GM21717 (cell line): ENCODE measurements at regions not wholly inside any gene's neighbourhood (a gene's known extent, or its start where the extent isn't known, plus 50 kb on each side); places are given as distances from the start of the nearest gene placed in this dataset.

Source experiments
- ATAC-seq: cut with Tn5 transposase; IDR thresholded peaks from one replicate; pipeline ENCODE4 v1.9.1; 2021; ENCODE audit warnings: mild to moderate bottlenecking, moderate library complexity; ENCODE audit not compliant: unreplicated experiment

GRCh38 chr4:22030881-22031280, 82.3 kb upstream of the KCNIP4 start:
- no peak for ATAC-seq

GRCh38 chr4:22030307-22030706, 81.7 kb upstream of the KCNIP4 start:
- ATAC-seq: no peak

DNA sequence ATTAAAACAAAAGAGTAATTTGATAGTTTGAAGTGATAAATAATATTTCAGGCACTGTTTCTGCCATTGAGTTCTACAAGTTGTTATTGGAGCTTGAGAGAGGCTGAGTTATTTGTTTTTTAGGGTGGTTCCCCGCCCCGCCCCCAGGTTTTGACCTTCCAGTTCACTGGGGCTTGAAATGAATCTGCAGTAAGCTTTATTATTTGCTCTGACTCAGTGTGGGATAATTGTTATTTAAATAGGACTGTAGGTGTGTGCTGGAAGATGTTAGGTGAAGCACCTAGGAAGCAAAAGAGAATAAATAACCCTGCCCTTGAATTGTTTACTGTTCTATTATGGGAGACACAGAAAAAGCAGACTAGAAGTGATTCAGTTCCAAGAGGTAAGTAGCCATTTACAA, 81.2 kb upstream of the KCNIP4 start:
- no peak for ATAC-seq

DNA sequence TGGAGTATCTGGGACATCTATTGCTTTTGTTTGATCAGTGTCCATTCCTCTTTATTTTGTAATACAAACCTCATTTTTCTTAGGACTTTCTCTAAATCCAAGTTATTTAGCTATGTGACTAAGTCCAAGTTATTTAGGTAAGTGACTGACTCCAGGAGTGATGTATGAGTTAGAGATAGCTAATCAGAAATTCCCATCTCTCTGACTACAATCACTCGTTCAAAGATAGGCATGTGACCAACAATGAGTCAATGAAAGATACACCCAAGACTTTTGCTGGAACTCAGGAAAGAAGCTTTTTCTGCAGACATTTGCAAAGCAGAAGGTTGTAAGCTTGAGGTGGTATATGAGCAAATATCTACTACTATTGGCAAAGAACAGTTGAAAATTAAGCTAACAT, 72.5 kb upstream of the KCNIP4 start:
- ATAC-seq: no peak

GRCh38 chr4:22020129-22020528, 71.6 kb upstream of the KCNIP4 start:
- ATAC-seq: no peak

GRCh38 chr4:22019676-22020075, 71.1 kb upstream of the KCNIP4 start:
- no peak for ATAC-seq

DNA sequence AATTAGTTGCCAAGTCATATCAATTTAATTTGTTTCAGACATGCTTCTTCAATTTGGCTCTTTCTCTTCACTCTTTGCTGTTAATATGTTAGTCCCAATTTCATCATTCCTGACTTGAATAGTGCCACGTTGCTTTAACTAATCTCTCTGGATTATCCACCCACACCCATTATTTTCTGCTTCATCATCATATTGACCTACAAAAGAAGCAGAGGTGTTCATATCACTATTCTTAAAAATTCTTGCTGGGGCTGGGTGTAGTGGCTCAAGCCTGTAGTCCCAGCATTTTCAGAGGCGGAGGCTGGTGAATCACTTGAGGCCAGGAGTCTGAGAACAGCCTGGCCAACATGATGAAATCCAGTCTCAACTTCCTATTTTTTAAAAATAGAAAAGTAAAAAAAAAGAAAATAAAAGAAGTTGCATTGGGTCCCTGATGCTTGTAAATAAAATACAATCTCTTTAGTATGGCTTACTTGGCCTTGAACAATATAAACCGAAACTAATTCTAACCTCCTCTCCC, 65.7 kb upstream of the KCNIP4 start:
- ATAC-seq: no peak

DNA sequence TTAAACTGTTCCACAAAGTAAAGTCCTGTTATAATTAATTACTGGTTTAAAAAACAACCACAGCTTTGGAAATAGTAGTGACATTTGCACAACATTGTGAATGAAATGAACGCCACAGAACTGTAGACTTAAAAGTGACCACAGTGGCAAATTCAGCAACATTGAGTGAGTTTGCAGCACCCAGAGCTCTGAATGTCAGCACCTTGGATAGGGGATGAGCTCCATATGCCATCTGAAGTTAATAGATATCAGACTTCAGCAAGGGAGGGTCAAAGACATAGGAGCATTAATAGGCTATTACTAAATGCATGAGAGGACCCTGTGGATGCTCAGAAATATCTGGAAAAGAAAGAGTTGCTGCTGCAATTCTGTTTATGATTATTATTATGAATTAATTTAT, 55.3 kb upstream of the KCNIP4 start:
- no peak for ATAC-seq
